Small intestine (tissue), 7 donors: ENCODE measurements at regions not wholly inside any gene's neighbourhood (a gene's known extent, or its start where the extent isn't known, plus 50 kb on each side); places are given as distances from the start of the nearest gene placed in this dataset.
A peak's percentile ranks its signal among the peaks of the same experiment; 100 is the strongest.

ENCODE experiments used
- DNase-seq, 2 donors: peaks; one replicate each; pipeline versions ENCODE4 v3.0.0 to v3.0.0-alpha.2; 2013
- FAIRE-seq: peaks from 2 replicates; lab custom pipeline; 2012; peaks lifted over from hg19 to GRCh38; lab: Jason Lieb, UNC
- H3K27ac ChIP-seq, 3 donors: one replicate each; pipeline ENCODE4 v1.5.1; 2013; ENCODE audit warnings: low read length in 2 of 3, mild to moderate bottlenecking in 2 of 3, control low read depth in 1 of 3, inconsistent platforms in 1 of 3, low read depth in 1 of 3, moderate library complexity in 1 of 3
- H3K27me3 ChIP-seq, 3 donors: one replicate each; pipeline ENCODE4 v1.6.1; 2013; ENCODE audit warnings: low read length in 3 of 3, inconsistent platforms in 1 of 3; ENCODE audit not compliant: control insufficient read depth in 3 of 3, insufficient read depth in 3 of 3
- H3K36me3 ChIP-seq, 3 donors: one replicate each; pipeline ENCODE4 v1.6.1; 2013; ENCODE audit warnings: low read length in 3 of 3, inconsistent platforms in 1 of 3, low read depth in 1 of 3, mild to moderate bottlenecking in 1 of 3, moderate library complexity in 1 of 3; ENCODE audit not compliant: control insufficient read depth in 3 of 3, insufficient read depth in 2 of 3
- H3K4me1 ChIP-seq, 3 donors: one replicate each; pipeline ENCODE4 v1.6.1; 2013; ENCODE audit warnings: low read length in 2 of 3, inconsistent platforms in 1 of 3, low read depth in 1 of 3, mild to moderate bottlenecking in 1 of 3, moderate library complexity in 1 of 3; ENCODE audit not compliant: control insufficient read depth in 3 of 3, insufficient read depth in 2 of 3
- H3K4me3 ChIP-seq, 3 donors: one replicate each; pipeline ENCODE4 v1.5.1; 2013; ENCODE audit warnings: low read length in 3 of 3, control low read depth in 1 of 3, inconsistent platforms in 1 of 3, low read depth in 1 of 3, mild to moderate bottlenecking in 1 of 3, moderate library complexity in 1 of 3
- H3K9me3 ChIP-seq, 2 donors: one replicate each; pipeline ENCODE4 v1.6.1; 2013; ENCODE audit warnings: low read depth in 1 of 2, low read length in 1 of 2; ENCODE audit not compliant: control insufficient read depth in 2 of 2, insufficient read depth in 1 of 2
- WGBS, 3 donors: extraction: QIAGEN DNeasy Blood & Tissue Kit; methylation state at CpG; one replicate each; pipeline ENCODE4 v1.1.7; 2013; 5-methylcytosine and 5-hydroxymethylcytosine counted together
- donor health status: healthy with polysubstance abuse.
- donor health status: control.
- donor health status: control.
- donor health status: Bipolar disorder and iron deficiency.
- donor health status: healthy.

- 75 to 81% (median 77%) methylated on average over 9 of the region's 9 CpGs for WGBS, 3 donors
- FAIRE-seq (no peak), DNase-seq (no peak)
- Histone ChIP-seq H3K4me3 (no peak overlapping the region), H3K9me3 (peaks cover 0 to 5% of the 10 kb centered on the region in 2 donors), H3K4me1 (no peaks in the 10 kb centered on the region), H3K27ac (no peak overlapping the region), H3K36me3 (no peaks in the 10 kb centered on the region), H3K27me3 (peaks cover 0 to 5% (median 0%) of the 10 kb centered on the region in 3 donors)
Observed at GRCh38 chr14:93870377-93870776, 56.8 kb upstream of the FAM181A start.

DNA sequence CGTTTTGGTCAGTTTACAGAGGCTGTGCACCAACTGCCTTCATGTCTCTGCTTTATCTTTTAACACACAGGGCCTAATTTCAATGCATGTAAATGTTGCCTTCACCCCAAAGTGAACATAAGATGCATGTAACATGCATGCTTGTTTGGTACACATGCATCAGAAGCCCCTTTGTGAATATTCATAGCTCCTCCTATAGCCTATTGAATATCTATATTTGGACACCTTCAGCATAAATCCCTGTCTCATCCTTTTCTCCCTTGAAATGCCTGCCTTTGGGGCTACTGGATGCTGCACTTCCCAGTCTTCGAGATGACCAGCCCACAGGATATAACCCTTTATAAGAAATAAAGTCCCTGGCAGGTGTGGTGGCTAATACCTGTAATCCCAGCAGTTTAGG, 57.7 kb upstream of the FAM181A start:
- H3K27me3 ChIP-seq = peaks cover 0 to 5% (median 0%) of the 10 kb centered on the region in 3 donors
- no peaks in the 10 kb centered on the region for H3K36me3 ChIP-seq
- FAIRE-seq (no peak), DNase-seq (no peak)
- H3K27ac ChIP-seq = no peak overlapping the region
- H3K4me3 ChIP-seq = no peak overlapping the region
- WGBS, 3 donors = 16 to 38% (median 21%) methylated on average over 2 of the region's 2 CpGs
- peaks cover 0 to under 1% of the 10 kb centered on the region in 2 donors for H3K9me3 ChIP-seq
- no peaks in the 10 kb centered on the region for H3K4me1 ChIP-seq

- FAIRE-seq (no peak), DNase-seq (no peak)
- H3K9me3 ChIP-seq = no peaks in the 10 kb centered on the region
- no peak overlapping the region for H3K4me3 ChIP-seq
- WGBS, 3 donors = 79 to 88% (median 86%) methylated on average over 4 of the region's 4 CpGs
- no peak overlapping the region for H3K27ac ChIP-seq
- peaks cover 0 to 2% (median 0%) of the 10 kb centered on the region in 3 donors for H3K27me3 ChIP-seq
- H3K4me1 ChIP-seq = no peaks in the 10 kb centered on the region
- no peaks in the 10 kb centered on the region for H3K36me3 ChIP-seq
Observed at GRCh38 chr14:93868165-93868564, 59.0 kb upstream of the FAM181A start.

GRCh38 chr14:93862265-93862664, 64.9 kb upstream of the FAM181A start:
- no peaks in the 10 kb centered on the region for H3K4me1 ChIP-seq
- FAIRE-seq = no peak
- no peaks in the 10 kb centered on the region for H3K9me3 ChIP-seq
- H3K27ac ChIP-seq = no peak overlapping the region
- no peak overlapping the region for H3K4me3 ChIP-seq
- peaks cover 0 to 6% (median 0%) of the 10 kb centered on the region in 3 donors for H3K27me3 ChIP-seq
- DNase-seq = no peak
- WGBS, 3 donors = 52 to 61% (median 58%) methylated on average over 3 of the region's 3 CpGs
- no peaks in the 10 kb centered on the region for H3K36me3 ChIP-seq

GRCh38 chr14:93861836-93862235, 65.3 kb upstream of the FAM181A start:
- Histone ChIP-seq H3K27me3 (peaks cover 0 to 6% (median 0%) of the 10 kb centered on the region in 3 donors), H3K4me1 (no peaks in the 10 kb centered on the region), H3K27ac (no peak overlapping the region), H3K4me3 (no peak overlapping the region), H3K36me3 (no peaks in the 10 kb centered on the region), H3K9me3 (no peaks in the 10 kb centered on the region)
- no peak for DNase-seq
- WGBS, 3 donors = 67 to 75% (median 71%) methylated on average over 5 of the region's 5 CpGs
- no peak for FAIRE-seq

- WGBS, 3 donors = 80 to 92% (median 86%) methylated on average over 7 of the region's 7 CpGs
- H3K27me3 ChIP-seq = peaks cover 0 to 6% (median 0%) of the 10 kb centered on the region in 3 donors
- no peak overlapping the region for H3K4me3 ChIP-seq
- FAIRE-seq (no peak), DNase-seq (no peak)
- H3K4me1 ChIP-seq = no peaks in the 10 kb centered on the region
- no peak overlapping the region for H3K27ac ChIP-seq
- H3K36me3 ChIP-seq = no peaks in the 10 kb centered on the region
- no peaks in the 10 kb centered on the region for H3K9me3 ChIP-seq
Observed at GRCh38 chr14:93859957-93860356, 67.2 kb upstream of the FAM181A start.

- FAIRE-seq = no peak
Observed at GRCh38 chr14:93858896-93859295, 68.2 kb upstream of the FAM181A start.

GRCh38 chr14:93857500-93858283, 69.4 kb upstream of the PRIMA1 start:
- Histone ChIP-seq H3K27me3 (peaks cover 0 to 6% (median 0%) of the 10 kb centered on the region in 3 donors), H3K4me1 (no peaks in the 10 kb centered on the region), H3K27ac (no peak overlapping the region), H3K36me3 (no peaks in the 10 kb centered on the region), H3K4me3 (no peak overlapping the region), H3K9me3 (no peaks in the 10 kb centered on the region)
- WGBS, 3 donors = 49 to 56% (median 50%) methylated on average over 12 of the region's 12 CpGs
- FAIRE-seq = no peak
- peak in 1 of 2 donors; percentile 0 for DNase-seq

More at GRCh38 chr14:93858896-93859295, 68.2 kb upstream of the FAM181A start:
- H3K4me1 ChIP-seq = no peaks in the 10 kb centered on the region
- H3K4me3 ChIP-seq = no peak overlapping the region
- H3K27me3 ChIP-seq = peaks cover 0 to 6% (median 0%) of the 10 kb centered on the region in 3 donors
- no peaks in the 10 kb centered on the region for H3K9me3 ChIP-seq
- DNase-seq = no peak
- WGBS, 3 donors = 81 to 88% (median 86%) methylated on average over 17 of the region's 17 CpGs
- H3K27ac ChIP-seq = no peak overlapping the region
- no peaks in the 10 kb centered on the region for H3K36me3 ChIP-seq
